ENCODE measurements at regions not wholly inside any gene's neighbourhood (a gene's known extent, or its start where the extent isn't known, plus 50 kb on each side); places are given as distances from the start of the nearest gene placed in this dataset.

DNA sequence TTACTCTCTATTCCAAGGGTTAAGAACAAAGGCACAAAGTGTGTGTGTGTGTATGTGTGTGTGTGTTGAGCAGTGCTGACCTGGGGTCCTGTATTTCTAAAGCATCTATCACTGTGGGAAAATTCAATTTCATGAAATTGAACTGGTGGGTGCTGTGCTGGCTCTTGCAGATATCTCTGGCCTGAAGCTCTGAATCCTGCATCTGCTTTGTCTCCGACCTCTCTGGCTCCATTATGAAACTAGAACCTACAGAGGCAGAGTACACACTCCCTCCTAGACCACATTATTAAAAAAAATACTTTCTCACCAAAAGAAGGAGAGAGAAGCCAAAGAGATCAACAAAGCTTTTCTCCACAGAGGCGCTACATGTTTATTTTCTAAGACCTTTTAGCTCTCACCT, 88.4 kb upstream of the PDE4B start:
- Histone ChIP-seq H3K4me3 (ENCODE audit: low read depth, low read length) (no peak overlapping the region), H3K9me3 (ENCODE audit: severe bottlenecking) (no peaks in the 10 kb centered on the region), H3K27ac (no peak overlapping the region), H3K27me3 (ENCODE audit: insufficient read depth, low read depth, severe bottlenecking) (no peaks in the 10 kb centered on the region), H3K36me3 (no peaks in the 10 kb centered on the region)
- TF ChIP-seq, protein P1, sequence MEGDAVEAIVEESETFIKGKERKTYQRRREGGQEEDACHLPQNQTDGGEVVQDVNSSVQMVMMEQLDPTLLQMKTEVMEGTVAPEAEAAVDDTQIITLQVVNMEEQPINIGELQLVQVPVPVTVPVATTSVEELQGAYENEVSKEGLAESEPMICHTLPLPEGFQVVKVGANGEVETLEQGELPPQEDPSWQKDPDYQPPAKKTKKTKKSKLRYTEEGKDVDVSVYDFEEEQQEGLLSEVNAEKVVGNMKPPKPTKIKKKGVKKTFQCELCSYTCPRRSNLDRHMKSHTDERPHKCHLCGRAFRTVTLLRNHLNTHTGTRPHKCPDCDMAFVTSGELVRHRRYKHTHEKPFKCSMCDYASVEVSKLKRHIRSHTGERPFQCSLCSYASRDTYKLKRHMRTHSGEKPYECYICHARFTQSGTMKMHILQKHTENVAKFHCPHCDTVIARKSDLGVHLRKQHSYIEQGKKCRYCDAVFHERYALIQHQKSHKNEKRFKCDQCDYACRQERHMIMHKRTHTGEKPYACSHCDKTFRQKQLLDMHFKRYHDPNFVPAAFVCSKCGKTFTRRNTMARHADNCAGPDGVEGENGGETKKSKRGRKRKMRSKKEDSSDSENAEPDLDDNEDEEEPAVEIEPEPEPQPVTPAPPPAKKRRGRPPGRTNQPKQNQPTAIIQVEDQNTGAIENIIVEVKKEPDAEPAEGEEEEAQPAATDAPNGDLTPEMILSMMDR (IDR thresholded peaks at IDR 0.05; ENCODE audit: low read depth, low read length) = no peak
- no peak for DNase-seq

DNA sequence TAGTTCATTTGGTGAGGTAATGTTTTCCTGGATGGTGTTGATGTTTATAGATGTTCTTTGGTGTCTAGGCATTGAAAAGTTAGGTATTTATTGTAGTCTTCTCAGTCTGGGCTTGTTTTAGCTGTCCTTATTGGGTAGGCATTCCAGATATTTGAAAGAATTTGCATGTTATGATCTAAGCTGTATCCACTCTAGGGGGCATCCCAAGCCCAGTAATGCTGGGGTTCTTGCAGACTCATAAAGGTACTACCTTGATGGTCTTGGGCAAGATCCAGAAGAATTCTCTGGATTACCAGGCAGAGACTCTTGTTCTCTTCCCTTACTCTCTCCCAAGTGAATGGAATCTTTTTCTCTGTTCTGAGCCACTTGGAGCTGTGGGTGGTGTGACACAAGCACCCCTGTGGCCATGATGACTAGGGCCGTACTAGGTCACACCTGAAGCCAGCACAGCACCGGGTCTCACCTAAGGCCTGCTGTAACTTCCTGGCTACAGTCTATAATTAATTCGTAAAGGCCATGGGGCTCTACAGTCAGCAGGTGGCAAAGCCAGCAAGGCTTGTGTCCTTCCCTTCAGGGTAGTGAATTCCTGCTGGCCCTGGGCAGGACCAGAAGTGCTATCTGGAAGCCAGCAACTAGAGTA, 74.8 kb upstream of the PDE4B start:
- DNase-seq = peak; percentile 38
- TF ChIP-seq, protein P1 (IDR thresholded peaks at IDR 0.05; ENCODE audit: low read depth, low read length) = no peak
- H3K27ac ChIP-seq = no peak overlapping the region
- no peaks in the 10 kb centered on the region for H3K36me3 ChIP-seq
- H3K9me3 ChIP-seq (ENCODE audit: severe bottlenecking) = no peaks in the 10 kb centered on the region
- H3K4me3 ChIP-seq (ENCODE audit: low read depth, low read length) = no peak overlapping the region
- H3K27me3 ChIP-seq (ENCODE audit: insufficient read depth, low read depth, severe bottlenecking) = no peaks in the 10 kb centered on the region

DNA sequence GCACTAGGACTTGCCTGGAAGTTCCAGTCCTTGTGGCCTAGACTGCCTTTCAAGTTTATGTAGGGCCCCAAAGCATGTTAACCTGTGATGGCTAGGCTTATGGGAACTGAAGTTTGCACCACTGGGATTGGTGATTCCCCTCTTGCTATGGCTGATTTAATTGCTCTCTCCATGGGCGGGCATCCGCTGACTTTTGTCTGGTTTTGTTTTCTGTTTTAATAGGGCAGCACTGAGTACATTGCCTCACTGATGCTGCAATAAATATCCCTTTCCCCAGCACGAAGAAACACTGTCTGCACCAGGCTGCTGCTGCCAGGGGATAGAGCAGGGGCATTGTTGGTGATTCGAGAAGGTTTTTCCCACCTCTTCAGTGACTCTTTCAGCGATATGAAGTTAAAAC, 73.3 kb upstream of the PDE4B start:
- H3K27ac ChIP-seq = no peak overlapping the region
- no peaks in the 10 kb centered on the region for H3K36me3 ChIP-seq
- no peak for DNase-seq
- TF ChIP-seq, protein P1 (IDR thresholded peaks at IDR 0.05; ENCODE audit: low read depth, low read length) = no peak
- H3K27me3 ChIP-seq (ENCODE audit: insufficient read depth, low read depth, severe bottlenecking) = no peaks in the 10 kb centered on the region
- no peak overlapping the region for H3K4me3 ChIP-seq (ENCODE audit: low read depth, low read length)
- H3K9me3 ChIP-seq (ENCODE audit: severe bottlenecking) = no peaks in the 10 kb centered on the region

DNA sequence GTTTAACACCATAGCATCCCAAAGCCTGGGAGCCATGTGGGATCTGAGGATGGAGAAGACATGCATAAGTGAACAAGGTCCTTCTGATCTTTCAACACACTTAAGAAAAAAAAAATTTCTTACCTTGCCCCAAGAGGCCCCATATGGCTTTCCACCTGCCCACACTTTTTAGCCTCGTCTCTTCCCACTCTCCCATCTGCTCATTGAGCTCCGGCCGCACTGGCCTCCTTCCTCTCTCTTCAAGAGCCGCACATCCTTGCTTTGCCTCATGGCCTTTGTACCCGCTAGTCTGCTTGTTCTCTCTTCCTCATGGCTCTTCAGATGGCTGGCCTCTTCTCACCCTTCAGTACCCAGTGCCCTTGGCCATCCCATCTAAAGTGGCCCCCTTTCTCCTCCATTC, 70.2 kb upstream of the PDE4B start:
- DNase-seq = no peak
- no peaks in the 10 kb centered on the region for H3K9me3 ChIP-seq (ENCODE audit: severe bottlenecking)

DNA sequence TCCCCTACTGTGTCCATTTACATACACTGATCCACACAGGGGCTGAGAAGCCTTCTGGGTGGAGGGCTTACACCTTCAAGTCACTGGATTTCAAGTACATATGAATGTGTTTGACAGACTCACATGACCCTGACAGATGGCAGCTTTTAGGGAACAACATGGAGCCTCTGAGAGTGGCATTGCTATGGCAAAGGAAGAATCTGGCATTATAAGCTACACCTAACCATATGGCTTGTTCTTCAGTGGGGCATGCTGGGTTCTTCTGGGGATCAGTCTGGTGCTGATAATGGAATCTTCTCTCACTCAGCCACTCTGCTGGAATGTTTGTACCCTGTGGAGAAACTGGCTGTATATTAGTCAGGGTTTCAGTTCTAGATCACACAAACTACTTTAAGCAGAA, 68.5 kb upstream of the PDE4B start:
- no peaks in the 10 kb centered on the region for H3K36me3 ChIP-seq
- DNase-seq = no peak
- H3K4me3 ChIP-seq (ENCODE audit: low read depth, low read length) = no peak overlapping the region
- H3K9me3 ChIP-seq (ENCODE audit: severe bottlenecking) = no peaks in the 10 kb centered on the region
- no peaks in the 10 kb centered on the region for H3K27me3 ChIP-seq (ENCODE audit: insufficient read depth, low read depth, severe bottlenecking)
- TF ChIP-seq, protein P1 (IDR thresholded peaks at IDR 0.05; ENCODE audit: low read depth, low read length) = no peak
- no peak overlapping the region for H3K27ac ChIP-seq

More for the DNA sequence above, 70.2 kb upstream of the PDE4B start:
- TF ChIP-seq, protein P1 (IDR thresholded peaks at IDR 0.05; ENCODE audit: low read depth, low read length) = no peak
- Histone ChIP-seq H3K27ac (no peak overlapping the region), H3K27me3 (ENCODE audit: insufficient read depth, low read depth, severe bottlenecking) (no peaks in the 10 kb centered on the region), H3K4me3 (ENCODE audit: low read depth, low read length) (no peak overlapping the region), H3K36me3 (no peaks in the 10 kb centered on the region)

DNA sequence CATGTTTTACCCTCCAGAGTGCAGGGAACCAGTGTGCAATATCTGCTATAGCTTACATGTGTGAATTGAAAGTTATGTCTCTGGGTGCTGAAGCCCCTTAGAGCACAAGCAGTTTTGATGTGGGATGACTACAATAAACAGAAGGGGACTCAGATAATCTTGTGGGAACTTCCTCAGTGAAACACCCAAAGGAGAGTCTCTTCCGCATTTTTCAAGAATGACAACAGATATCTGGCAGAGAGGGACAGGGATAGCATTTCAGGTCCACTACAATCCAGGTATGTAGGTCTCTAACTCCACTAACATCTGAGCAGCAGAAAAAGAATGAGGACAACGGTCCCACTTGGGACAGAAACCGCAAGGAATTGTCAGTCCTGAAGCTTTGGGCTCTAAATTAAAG, 67.6 kb upstream of the PDE4B start:
- Histone ChIP-seq H3K9me3 (ENCODE audit: severe bottlenecking) (no peaks in the 10 kb centered on the region), H3K27ac (no peak overlapping the region), H3K4me3 (ENCODE audit: low read depth, low read length) (no peak overlapping the region), H3K27me3 (ENCODE audit: insufficient read depth, low read depth, severe bottlenecking) (no peaks in the 10 kb centered on the region), H3K36me3 (no peaks in the 10 kb centered on the region)
- no peak for DNase-seq
- TF ChIP-seq, protein P1 (IDR thresholded peaks at IDR 0.05; ENCODE audit: low read depth, low read length) = no peak

Measured in WERI-Rb-1 (cell line).